NB4 (cell line): ENCODE measurements at regions not wholly inside any gene's neighbourhood (a gene's known extent, or its start where the extent isn't known, plus 50 kb on each side); places are given as distances from the start of the nearest gene placed in this dataset.

ENCODE experiments used
- DNase-seq: peaks from one replicate; pipeline ENCODE4 v3.0.0; 2010; ENCODE audit warnings: low read depth
- H3K4me3 ChIP-seq: one replicate; pipeline ENCODE4 v1.5.1; 2011; ENCODE audit warnings: mild to moderate bottlenecking, low read depth, low read length, moderate library complexity
- CTCF ChIP-seq: IDR thresholded peaks from one replicate; pipeline ENCODE4 v1.5.1; 2012; ENCODE audit warnings: low read depth, low read length
- MAX ChIP-seq: IDR thresholded peaks from 2 replicates; pipeline ENCODE4 v1.6.1; 2011; ENCODE audit warnings: low read depth, low read length
- MYC ChIP-seq: IDR thresholded peaks from 2 replicates; pipeline ENCODE4 v1.6.1; 2011; ENCODE audit warnings: low read depth, low read length
- POLR2A ChIP-seq: IDR thresholded peaks from 2 replicates; pipeline ENCODE4 v1.6.1; 2011; ENCODE audit warnings: mild to moderate bottlenecking; ENCODE audit not compliant: insufficient read length; ENCODE audit errors: extremely low read depth

GRCh38 chr9:28396058-28396457, 822.8 kb upstream of the C9orf72 start:
- no peak for TF ChIP-seq MYC
- no peak for TF ChIP-seq MAX
- no peak for TF ChIP-seq CTCF
- no peak for TF ChIP-seq POLR2A
- no peak overlapping the region for H3K4me3 ChIP-seq
- DNase-seq, result no peak

GRCh38 chr9:28407351-28407750, 834.1 kb upstream of the C9orf72 start:
- H3K4me3 ChIP-seq, result no peak overlapping the region
- TF ChIP-seq POLR2A, result no peak
- TF ChIP-seq CTCF, result no peak
- no peak for TF ChIP-seq MAX
- TF ChIP-seq MYC, result no peak
- DNase-seq, result no peak

GRCh38 chr9:28409919-28410318, 836.6 kb upstream of the C9orf72 start:
- no peak for DNase-seq
- TF ChIP-seq MAX (no peak), CTCF (no peak), MYC (no peak), POLR2A (no peak)
- no peak overlapping the region for H3K4me3 ChIP-seq

GRCh38 chr9:28410411-28410810, 837.1 kb upstream of the C9orf72 start:
- no peak overlapping the region for H3K4me3 ChIP-seq
- no peak for TF ChIP-seq CTCF
- no peak for TF ChIP-seq POLR2A
- TF ChIP-seq MAX, result no peak
- TF ChIP-seq MYC, result no peak
- no peak for DNase-seq

- no peak for DNase-seq
- H3K4me3 ChIP-seq, result no peak overlapping the region
- no peak for TF ChIP-seq MYC
- TF ChIP-seq CTCF, result no peak
These were observed 840.2 kb upstream of the C9orf72 start for GRCh38 chr9:28413471-28413870.

- H3K4me3 ChIP-seq, result no peak overlapping the region
- no peak for TF ChIP-seq POLR2A
- no peak for TF ChIP-seq MYC
- no peak for TF ChIP-seq CTCF
- TF ChIP-seq MAX, result no peak
- DNase-seq, result no peak
These were observed 850.0 kb upstream of the C9orf72 start for GRCh38 chr9:28423255-28423654.
